Fibroblast of lung (primary cell): ENCODE measurements at regions not wholly inside any gene's neighbourhood (a gene's known extent, or its start where the extent isn't known, plus 50 kb on each side); places are given as distances from the start of the nearest gene placed in this dataset.

Experiments used
- DNase-seq, 2 donors: peaks; one replicate each; pipeline versions ENCODE4 v3.0.0 to v3.0.0-alpha.2; 2010; ENCODE audit warnings: low read depth in 2 of 2
- H2AFZ ChIP-seq: 2 replicates; pipeline ENCODE4 v1.5.1; 2012; ENCODE audit warnings: low read length, control low read depth, inconsistent platforms
- H3K27ac ChIP-seq: 2 replicates; pipeline ENCODE4 v1.5.1; 2011; ENCODE audit warnings: low read length, control low read depth; ENCODE audit not compliant: insufficient read depth
- H3K27me3 ChIP-seq: 2 replicates; pipeline ENCODE4 v1.5.1; 2011; ENCODE audit warnings: mild to moderate bottlenecking, low read length; ENCODE audit not compliant: control insufficient read depth, insufficient read depth
- H3K36me3 ChIP-seq: 2 replicates; pipeline ENCODE4 v1.5.1; 2011; ENCODE audit warnings: low read length; ENCODE audit not compliant: control insufficient read depth, insufficient read depth
- H3K4me1 ChIP-seq: 2 replicates; pipeline ENCODE4 v1.5.1; 2011; ENCODE audit warnings: low read length; ENCODE audit not compliant: control insufficient read depth, insufficient read depth; ENCODE audit errors: extremely low read depth
- H3K4me2 ChIP-seq: 2 replicates; pipeline ENCODE4 v1.5.1; 2011; ENCODE audit warnings: low read length, control low read depth; ENCODE audit not compliant: insufficient read depth; ENCODE audit errors: extremely low read depth
- H3K4me3 ChIP-seq, 4 experiments: fragments of 200-600 bp in 1 of 4; sonication (generic) in 1 of 4; replicated peaks in 1 of 4; 2 replicates each; pipeline ENCODE4 v1.5.1; 2011 to 2016; ENCODE audit warnings: low read length in 4 of 4, low read depth in 3 of 4, mild to moderate bottlenecking in 3 of 4, control low read depth in 2 of 4, inconsistent platforms in 1 of 4, mixed read lengths in 1 of 4; ENCODE audit not compliant: insufficient read depth in 1 of 4; ENCODE audit errors: control extremely low read depth in 1 of 4
- H3K79me2 ChIP-seq: 2 replicates; pipeline ENCODE4 v1.5.1; 2012; ENCODE audit warnings: mild to moderate bottlenecking, low read length, inconsistent platforms; ENCODE audit not compliant: control insufficient read depth, insufficient read depth
- H3K9ac ChIP-seq: 2 replicates; pipeline ENCODE4 v1.5.1; 2011; ENCODE audit warnings: mild to moderate bottlenecking, low read length, control low read depth; ENCODE audit not compliant: insufficient read depth
- H3K9me3 ChIP-seq: 2 replicates; pipeline ENCODE4 v1.5.1; 2012; ENCODE audit warnings: low read depth, low read length; ENCODE audit not compliant: control insufficient read depth, insufficient read depth
- H4K20me1 ChIP-seq: 2 replicates; pipeline ENCODE4 v1.5.1; 2011; ENCODE audit warnings: low read length; ENCODE audit not compliant: control insufficient read depth, insufficient read depth; ENCODE audit errors: extremely low read depth
- EZH2 ChIP-seq: IDR thresholded peaks from 2 replicates; pipeline ENCODE4 v1.5.1; 2012; ENCODE audit warnings: low read length, control low read depth, mild to moderate bottlenecking; ENCODE audit errors: missing control alignments
- TF ChIP-seq, protein P1 (sequence below), 2 donors: IDR thresholded peaks in 1 of 2; conservative IDR thresholded peaks in 1 of 2; 1 replicate in 1 of 2; 2 replicates in 1 of 2; pipeline ENCODE4 v1.5.1; 2011 to 2012; ENCODE audit warnings: low read length in 2 of 2, control low read depth in 1 of 2, inconsistent platforms in 1 of 2, low read depth in 1 of 2, mild to moderate bottlenecking in 1 of 2

DNA sequence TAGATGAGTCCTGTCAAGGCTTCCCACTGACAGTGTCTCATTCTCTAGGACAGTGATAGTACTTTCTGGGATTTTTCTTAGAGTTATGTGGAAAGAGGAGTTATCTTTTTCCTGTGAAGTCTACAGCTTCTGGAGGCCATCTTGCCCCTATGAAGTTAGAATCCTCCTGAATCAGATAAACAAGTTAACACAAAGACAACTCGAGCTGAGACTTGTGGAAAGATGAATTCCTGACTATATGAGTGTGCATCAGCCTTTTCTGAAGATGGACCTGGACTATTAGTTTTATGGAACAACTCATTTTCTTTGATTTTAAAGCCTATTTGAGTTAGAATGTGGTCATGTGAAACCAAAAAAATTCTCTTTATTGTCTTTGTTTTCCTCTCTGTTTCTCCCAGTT lies 290.9 kb downstream of the LRRIQ3 start:
- TF ChIP-seq EZH2: no peak
- TF ChIP-seq, protein P1, sequence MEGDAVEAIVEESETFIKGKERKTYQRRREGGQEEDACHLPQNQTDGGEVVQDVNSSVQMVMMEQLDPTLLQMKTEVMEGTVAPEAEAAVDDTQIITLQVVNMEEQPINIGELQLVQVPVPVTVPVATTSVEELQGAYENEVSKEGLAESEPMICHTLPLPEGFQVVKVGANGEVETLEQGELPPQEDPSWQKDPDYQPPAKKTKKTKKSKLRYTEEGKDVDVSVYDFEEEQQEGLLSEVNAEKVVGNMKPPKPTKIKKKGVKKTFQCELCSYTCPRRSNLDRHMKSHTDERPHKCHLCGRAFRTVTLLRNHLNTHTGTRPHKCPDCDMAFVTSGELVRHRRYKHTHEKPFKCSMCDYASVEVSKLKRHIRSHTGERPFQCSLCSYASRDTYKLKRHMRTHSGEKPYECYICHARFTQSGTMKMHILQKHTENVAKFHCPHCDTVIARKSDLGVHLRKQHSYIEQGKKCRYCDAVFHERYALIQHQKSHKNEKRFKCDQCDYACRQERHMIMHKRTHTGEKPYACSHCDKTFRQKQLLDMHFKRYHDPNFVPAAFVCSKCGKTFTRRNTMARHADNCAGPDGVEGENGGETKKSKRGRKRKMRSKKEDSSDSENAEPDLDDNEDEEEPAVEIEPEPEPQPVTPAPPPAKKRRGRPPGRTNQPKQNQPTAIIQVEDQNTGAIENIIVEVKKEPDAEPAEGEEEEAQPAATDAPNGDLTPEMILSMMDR (conservative IDR thresholded peaks at IDR 0.05 in 1 of 2, IDR thresholded peaks at IDR 0.05 in 1 of 2; ENCODE audit: low read depth in 1 of 2, low read length in 2 of 2): no peak
- Histone ChIP-seq H3K4me1 (no peaks in the 10 kb centered on the region), H3K27ac (no peak overlapping the region), H3K9ac (no peak overlapping the region), H2AFZ (no peak overlapping the region), H3K4me3 (no peak overlapping the region), H3K36me3 (no peaks in the 10 kb centered on the region), H3K9me3 (no peaks in the 10 kb centered on the region), H3K79me2 (no peaks in the 10 kb centered on the region), H3K27me3 (no peaks in the 10 kb centered on the region), H4K20me1 (no peaks in the 10 kb centered on the region), H3K4me2 (no peak overlapping the region)
- no peak for DNase-seq

DNA sequence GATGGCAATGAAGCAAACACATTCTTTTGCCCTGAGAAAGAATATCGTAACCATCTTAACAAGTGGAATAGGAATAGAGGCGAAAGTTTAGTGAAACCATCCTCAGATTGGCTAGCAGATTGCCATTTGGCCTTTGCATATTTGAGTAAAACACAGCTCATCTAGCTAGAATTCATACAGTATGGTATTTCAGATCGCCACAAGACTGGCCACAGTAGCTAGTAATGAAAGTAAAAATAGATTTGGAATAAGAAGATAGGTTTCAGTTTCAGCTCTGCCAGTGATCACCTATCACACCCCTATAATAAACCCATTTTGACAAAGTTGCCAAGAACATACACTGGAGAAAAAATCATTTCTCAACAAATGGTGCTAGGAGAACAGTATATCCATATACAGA lies 294.9 kb downstream of the LRRIQ3 start:
- no peak for DNase-seq
- TF ChIP-seq, protein P1 (conservative IDR thresholded peaks at IDR 0.05 in 1 of 2, IDR thresholded peaks at IDR 0.05 in 1 of 2; ENCODE audit: low read depth in 1 of 2, low read length in 2 of 2): no peak
- no peak for TF ChIP-seq EZH2
- no peaks in the 10 kb centered on the region for H4K20me1 ChIP-seq

DNA sequence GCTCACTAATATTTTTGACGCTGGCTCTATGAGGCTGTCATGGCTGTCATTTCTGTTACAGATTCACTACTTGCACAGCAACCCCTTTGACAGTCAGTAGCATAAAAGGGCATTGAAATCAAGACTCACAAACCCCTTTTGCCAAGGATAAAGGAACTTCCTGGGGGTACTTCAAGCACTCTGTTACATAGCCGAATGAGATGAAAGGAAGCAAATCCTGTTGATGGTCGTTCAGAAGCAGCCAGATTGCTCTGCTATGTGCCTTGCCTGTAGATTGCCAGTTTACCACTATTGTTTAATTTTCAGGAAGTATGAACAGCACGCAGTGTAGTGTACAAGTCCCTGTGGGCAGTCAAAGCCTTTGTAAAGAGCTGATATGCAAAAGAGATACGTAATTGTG lies 296.2 kb downstream of the LRRIQ3 start:
- TF ChIP-seq, protein P1 (conservative IDR thresholded peaks at IDR 0.05 in 1 of 2, IDR thresholded peaks at IDR 0.05 in 1 of 2; ENCODE audit: low read depth in 1 of 2, low read length in 2 of 2): no peak
- no peak for TF ChIP-seq EZH2
- Histone ChIP-seq H3K36me3 (no peaks in the 10 kb centered on the region), H2AFZ (no peak overlapping the region), H3K4me2 (no peak overlapping the region), H3K4me1 (no peaks in the 10 kb centered on the region), H3K79me2 (no peaks in the 10 kb centered on the region), H3K4me3 (no peak overlapping the region), H3K9ac (no peak overlapping the region), H4K20me1 (no peaks in the 10 kb centered on the region), H3K27ac (no peak overlapping the region), H3K9me3 (no peaks in the 10 kb centered on the region), H3K27me3 (no peaks in the 10 kb centered on the region)
- no peak for DNase-seq

More for the DNA sequence above, 294.9 kb downstream of the LRRIQ3 start:
- H2AFZ ChIP-seq: no peak overlapping the region
- no peak overlapping the region for H3K4me2 ChIP-seq
- H3K27me3 ChIP-seq: no peaks in the 10 kb centered on the region
- H3K79me2 ChIP-seq: no peaks in the 10 kb centered on the region
- H3K9ac ChIP-seq: no peak overlapping the region
- H3K27ac ChIP-seq: no peak overlapping the region
- H3K9me3 ChIP-seq: no peaks in the 10 kb centered on the region
- H3K4me1 ChIP-seq: no peaks in the 10 kb centered on the region
- H3K36me3 ChIP-seq: no peaks in the 10 kb centered on the region
- no peak overlapping the region for H3K4me3 ChIP-seq
